GM23338 (cell line): ENCODE measurements at regions not wholly inside any gene's neighbourhood (a gene's known extent, or its start where the extent isn't known, plus 50 kb on each side); places are given as distances from the start of the nearest gene placed in this dataset.
A peak's percentile ranks its signal among the peaks of the same experiment; 100 is the strongest.

Experiments used
- ATAC-seq: fragments of 200-7000 bp; cut with Tn5 transposase; 3 replicates; pipeline ENCODE4 v1.9.1; 2020
- DNase-seq: peaks from one replicate; pipeline ENCODE4 v3.0.0-alpha.2; 2015; ENCODE audit warnings: low spot score
- H2AFZ ChIP-seq: fragments of 200-600 bp; sonication (generic); 2 replicates; pipeline ENCODE4 v1.8.0; 2016; ENCODE audit warnings: antibody characterized with exemption, mild to moderate bottlenecking, moderate library complexity
- H3F3A ChIP-seq: fragments of 200-600 bp; sonication (generic); replicated peaks from 2 replicates; pipeline ENCODE4 v1.8.0; 2017; ENCODE audit warnings: antibody characterized with exemption, mixed run types, low read depth
- H3K27ac ChIP-seq: fragments of 200-600 bp; sonication (generic); 2 replicates; pipeline ENCODE4 v1.6.1; 2016; ENCODE audit warnings: low read depth
- H3K27me3 ChIP-seq: fragments of 200-600 bp; sonication (generic); 2 replicates; pipeline ENCODE4 v1.8.0; 2016; ENCODE audit warnings: mild to moderate bottlenecking, mixed run types, moderate library complexity; ENCODE audit not compliant: insufficient read depth
- H3K36me3 ChIP-seq: fragments of 200-600 bp; sonication (generic); 2 replicates; pipeline ENCODE4 v1.8.0; 2016; ENCODE audit warnings: mild to moderate bottlenecking; ENCODE audit not compliant: insufficient read depth
- H3K4me1 ChIP-seq: fragments of 200-600 bp; sonication (generic); 2 replicates; pipeline ENCODE4 v1.8.0; 2016; ENCODE audit warnings: mild to moderate bottlenecking, moderate library complexity; ENCODE audit not compliant: insufficient read depth
- H3K4me2 ChIP-seq: fragments of 200-600 bp; sonication (generic); 2 replicates; pipeline ENCODE4 v1.7.1; 2017; ENCODE audit warnings: mixed run types
- H3K4me3 ChIP-seq: fragments of 200-600 bp; sonication (generic); 2 replicates; pipeline ENCODE4 v1.6.1; 2016; ENCODE audit warnings: mixed run types
- H3K79me2 ChIP-seq: fragments of 200-600 bp; sonication (generic); replicated peaks from 2 replicates; pipeline ENCODE4 v1.8.0; 2017; ENCODE audit warnings: mild to moderate bottlenecking; ENCODE audit not compliant: insufficient read depth
- H3K9me2 ChIP-seq: fragments of 200-600 bp; sonication (generic); 2 replicates; pipeline ENCODE4 v1.8.0; 2017; ENCODE audit not compliant: insufficient read depth
- H4K20me1 ChIP-seq: fragments of 200-600 bp; sonication (generic); replicated peaks from 2 replicates; pipeline ENCODE4 v1.8.0; 2017; ENCODE audit warnings: mild to moderate bottlenecking; ENCODE audit not compliant: insufficient read depth
- H3K27ac Mint-ChIP-seq: 2 replicates; pipeline ENCODE4 v1.8.0; 2020; ENCODE audit warnings: inconsistent platforms, mild to moderate bottlenecking, moderate library complexity, mixed read lengths
- H3K27me3 Mint-ChIP-seq: 3 replicates; pipeline ENCODE4 v1.8.0; 2022; ENCODE audit warnings: low read depth, mild to moderate bottlenecking, moderate library complexity, mixed read lengths, inconsistent platforms; ENCODE audit not compliant: insufficient read depth, poor library complexity
- H3K36me3 Mint-ChIP-seq: 3 replicates; pipeline ENCODE4 v1.8.0; 2021; ENCODE audit warnings: low read depth, mild to moderate bottlenecking, inconsistent platforms, moderate library complexity, mixed read lengths
- H3K4me1 Mint-ChIP-seq: 3 replicates; pipeline ENCODE4 v1.8.0; 2020; ENCODE audit warnings: mild to moderate bottlenecking, inconsistent platforms, mixed read lengths
- H3K4me3 Mint-ChIP-seq: 3 replicates; pipeline ENCODE4 v1.8.0; 2021; ENCODE audit warnings: moderate library complexity, mild to moderate bottlenecking, inconsistent platforms, mixed read lengths
- H3K9me3 Mint-ChIP-seq: 3 replicates; pipeline ENCODE4 v1.8.0; 2020; ENCODE audit warnings: moderate library complexity, mild to moderate bottlenecking, inconsistent platforms, mixed read lengths
- CREB1 ChIP-seq: fragments of 250-450 bp; sonication (Bioruptor Pico); IDR thresholded peaks from 2 replicates; pipeline ENCODE4 v1.5.0; 2020; ENCODE audit warnings: low read depth, mild to moderate bottlenecking, moderate library complexity
- ETS1 ChIP-seq: IDR thresholded peaks from 2 replicates; pipeline ENCODE4 v1.6.1; 2016; ENCODE audit warnings: antibody characterized with exemption
- EZH2 ChIP-seq: fragments of 200-600 bp; sonication (generic); IDR thresholded peaks from one replicate; pipeline ENCODE4 v1.8.0; 2017; ENCODE audit warnings: antibody characterized with exemption, mild to moderate bottlenecking, low read depth; ENCODE audit not compliant: unreplicated experiment
- EZH2phosphoT487 ChIP-seq: fragments of 200-600 bp; sonication (generic); IDR thresholded peaks from one replicate; pipeline ENCODE4 v1.8.1; 2018; ENCODE audit warnings: antibody characterized with exemption; ENCODE audit not compliant: unreplicated experiment
- NANOG ChIP-seq: IDR thresholded peaks from 2 replicates; pipeline ENCODE4 v1.6.1; 2016; ENCODE audit warnings: antibody characterized with exemption, borderline replicate concordance
- ZNF114 ChIP-seq: fragments of 250-450 bp; sonication (Bioruptor Pico); IDR thresholded peaks from 2 replicates; pipeline ENCODE4 v1.5.0; 2020; ENCODE audit warnings: mild to moderate bottlenecking, moderate library complexity
- ZNF331 ChIP-seq: fragments of 250-450 bp; sonication (Bioruptor Pico); IDR thresholded peaks from 2 replicates; pipeline ENCODE4 v1.5.0; 2020; ENCODE audit warnings: low read depth, mild to moderate bottlenecking, moderate library complexity

DNA sequence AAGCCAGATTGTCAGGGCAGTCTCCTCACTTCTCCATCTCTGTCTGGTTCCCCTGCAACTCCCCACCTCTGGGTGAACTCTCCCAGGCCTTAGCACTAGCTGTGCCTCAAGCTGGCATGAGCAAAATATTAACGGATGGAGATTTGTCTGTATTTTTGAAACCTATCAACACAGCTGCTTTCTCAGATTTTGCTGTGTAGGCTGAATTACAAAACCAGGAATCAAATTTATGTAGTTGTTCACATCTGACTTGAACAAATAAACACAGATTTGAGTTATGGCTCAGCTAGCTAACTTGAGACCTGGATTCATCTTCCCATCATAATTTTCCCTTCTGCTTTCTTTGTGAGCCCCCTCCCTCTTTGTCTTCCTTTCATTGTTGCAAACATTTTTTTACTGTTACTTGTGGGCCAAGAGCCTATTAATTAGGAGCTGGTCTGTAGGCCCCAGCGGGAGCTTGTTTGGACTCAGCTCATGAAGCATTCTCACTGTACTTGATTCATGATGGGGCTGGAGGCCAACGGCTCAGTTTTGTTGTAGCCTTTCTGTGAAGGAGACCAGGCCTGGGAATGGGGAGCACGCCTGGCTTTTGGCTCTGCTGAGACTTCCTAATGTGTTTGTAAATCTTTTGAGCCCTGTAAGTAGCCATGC, 164.1 kb upstream of the GATA6 start:
- Mint-ChIP-seq H3K27me3 (no peaks in the 10 kb centered on the region), H3K9me3 (no peaks in the 10 kb centered on the region), H3K4me1 (no peaks in the 10 kb centered on the region), H3K27ac (no peak overlapping the region), H3K36me3 (no peaks in the 10 kb centered on the region), H3K4me3 (no peak overlapping the region)
- Histone ChIP-seq H3K4me1 (no peaks in the 10 kb centered on the region), H3K4me3 (no peak overlapping the region), H3K4me2 (no peak overlapping the region), H2AFZ (peak overlapping the region; percentile 56), H3K27me3 (no peaks in the 10 kb centered on the region), H3K36me3 (peaks cover 6% of the 10 kb centered on the region; the same call in 1 of the 2 replicates), H3K27ac (no peak overlapping the region), H3F3A (no peaks in the 10 kb centered on the region), H4K20me1 (no peaks in the 10 kb centered on the region), H3K79me2 (no peaks in the 10 kb centered on the region), H3K9me2 (no peaks in the 10 kb centered on the region)
- TF ChIP-seq ETS1, result no peak
- no peak for DNase-seq
- ATAC-seq, result no peak

- Histone ChIP-seq H3K27ac (no peak overlapping the region), H3K79me2 (no peaks in the 10 kb centered on the region), H3K9me2 (no peaks in the 10 kb centered on the region), H3F3A (no peaks in the 10 kb centered on the region), H2AFZ (peak overlapping the region; percentile 1; the same call in 1 of the 2 replicates), H3K27me3 (no peaks in the 10 kb centered on the region), H3K4me1 (no peaks in the 10 kb centered on the region), H3K36me3 (peaks cover 6% of the 10 kb centered on the region; the same call in 1 of the 2 replicates), H3K4me3 (no peak overlapping the region), H3K4me2 (no peak overlapping the region), H4K20me1 (no peaks in the 10 kb centered on the region)
- Mint-ChIP-seq H3K36me3 (no peaks in the 10 kb centered on the region), H3K4me3 (no peak overlapping the region), H3K27ac (no peak overlapping the region), H3K27me3 (no peaks in the 10 kb centered on the region), H3K4me1 (no peaks in the 10 kb centered on the region), H3K9me3 (no peaks in the 10 kb centered on the region)
- DNase-seq (no peak), ATAC-seq (no peak)
- TF ChIP-seq EZH2 (no peak), EZH2phosphoT487 (no peak), ZNF331 (CRISPR knock-in tag) (no peak), ZNF114 (CRISPR knock-in tag) (no peak), NANOG (no peak)
Observed at GRCh38 chr18:22006458-22006857, 162.9 kb upstream of the GATA6 start.

GRCh38 chr18:22009242-22009641, 160.1 kb upstream of the GATA6 start:
- peaks cover 6% of the 10 kb centered on the region; the same call in 1 of the 2 replicates for H3K36me3 ChIP-seq
- no peak for DNase-seq
- H3K4me1 ChIP-seq, result no peaks in the 10 kb centered on the region
- no peaks in the 10 kb centered on the region for H3K79me2 ChIP-seq
- H3K27me3 ChIP-seq, result no peaks in the 10 kb centered on the region
- Mint-ChIP-seq H3K27ac (no peak overlapping the region), H3K27me3 (no peaks in the 10 kb centered on the region), H3K9me3 (peaks cover 3% of the 10 kb centered on the region; the same call in 1 of the 3 replicates), H3K4me1 (no peaks in the 10 kb centered on the region), H3K36me3 (peaks cover 3% of the 10 kb centered on the region; the same call in 1 of the 3 replicates), H3K4me3 (no peak overlapping the region)
- no peaks in the 10 kb centered on the region for H3K9me2 ChIP-seq
- H4K20me1 ChIP-seq, result no peaks in the 10 kb centered on the region
- H3K4me2 ChIP-seq, result no peak overlapping the region
- H3K27ac ChIP-seq, result no peak overlapping the region
- TF ChIP-seq CREB1 (CRISPR knock-in tag) (no peak), ZNF331 (CRISPR knock-in tag) (peak; percentile 57)
- ATAC-seq, result no peak
- H3F3A ChIP-seq, result no peaks in the 10 kb centered on the region
- H3K4me3 ChIP-seq, result no peak overlapping the region
- H2AFZ ChIP-seq, result no peak overlapping the region
